GM12878 (cell line): ENCODE measurements at regions not wholly inside any gene's neighbourhood (a gene's known extent, or its start where the extent isn't known, plus 50 kb on each side); places are given as distances from the start of the nearest gene placed in this dataset.

Source experiments
- ATAC-seq: fragments of 200-7000 bp; cut with Tn5 transposase; 3 replicates; pipeline ENCODE4 v1.9.1; 2020; ENCODE audit warnings: mild to moderate bottlenecking, moderate library complexity
- BruUV-seq: library from RNA; stranded (reverse); fragments of 400-500 nt; replicated peaks from 2 replicates; lab custom pipeline; 2021; lab: Mats Ljungman, UMichigan
- CTCF ChIA-PET: fragments of 300-600 bp; sonication (Branson Sonifier 250); formaldehyde crosslinking; extraction: SDS; loops from one replicate; lab custom pipeline; 2021; ENCODE audit warnings: inconsistent platforms; lab: Yijun Ruan, JAX
- POLR2A ChIA-PET: fragments of 350-600 bp; formaldehyde crosslinking; extraction: SDS; loops from one replicate; lab custom pipeline; 2021; ENCODE audit warnings: inconsistent platforms; lab: Charles Lee
- RAD21 ChIA-PET: fragments of 300-600 bp; sonication (Branson Sonifier 250); formaldehyde crosslinking; loops from one replicate; lab custom pipeline; 2023; ENCODE audit warnings: antibody characterized with exemption; ENCODE audit not compliant: unreplicated experiment; lab: Charles Lee
- SMC1A ChIA-PET: fragments of 300-600 bp; sonication (Branson Sonifier 250); formaldehyde crosslinking; loops from one replicate; lab custom pipeline; 2023; ENCODE audit not compliant: unreplicated experiment, uncharacterized antibody; lab: Charles Lee
- DNase-seq: peaks from one replicate; pipeline ENCODE4 v3.0.0-alpha.2; 2011; ENCODE audit warnings: low read depth, low spot score
- FAIRE-seq: peaks from 3 replicates; lab custom pipeline; 2011; peaks lifted over from hg19 to GRCh38; lab: Jason Lieb, UNC
- H2AFZ ChIP-seq: 2 replicates; pipeline ENCODE4 v1.6.0; 2011; ENCODE audit warnings: low read depth, low read length, control low read depth; ENCODE audit not compliant: control insufficient read depth
- H3K27ac ChIP-seq: 2 replicates; pipeline ENCODE4 v1.5.1; 2011; ENCODE audit warnings: control low read depth; ENCODE audit not compliant: control insufficient read depth, insufficient read depth
- H3K27me3 ChIP-seq, 2 experiments: replicated peaks in 1 of 2; 2 replicates each; pipeline versions ENCODE4 v1.6.0 to v1.6.1; 2011; ENCODE audit warnings: low read length in 1 of 2; ENCODE audit not compliant: control insufficient read depth in 2 of 2, insufficient read depth in 2 of 2
- H3K36me3 ChIP-seq, 2 experiments: 2 replicates each; pipeline ENCODE4 v1.5.1; 2011; ENCODE audit warnings: low read length in 1 of 2; ENCODE audit not compliant: control insufficient read depth in 2 of 2, insufficient read depth in 2 of 2
- H3K4me1 ChIP-seq: 2 replicates; pipeline ENCODE4 v1.6.1; 2011; ENCODE audit warnings: mild to moderate bottlenecking, low read length, moderate library complexity, mixed read lengths; ENCODE audit not compliant: control insufficient read depth, insufficient read depth
- H3K4me2 ChIP-seq: 2 replicates; pipeline ENCODE4 v1.6.0; 2011; ENCODE audit warnings: control low read depth; ENCODE audit not compliant: control insufficient read depth, insufficient read depth
- H3K4me3 ChIP-seq: fragments of 200-600 bp; sonication (generic); 2 replicates; pipeline ENCODE4 v1.5.1; 2016
- H3K79me2 ChIP-seq: 2 replicates; pipeline ENCODE4 v1.6.0; 2011; ENCODE audit warnings: low read length; ENCODE audit not compliant: control insufficient read depth, insufficient read depth
- H3K9ac ChIP-seq: 2 replicates; pipeline ENCODE4 v1.8.0; 2011; ENCODE audit warnings: low read length, control low read depth, mixed read lengths; ENCODE audit not compliant: control insufficient read depth, insufficient read depth
- H3K9me3 ChIP-seq: replicated peaks from 3 replicates; pipeline ENCODE4 v1.5.1; 2011; ENCODE audit warnings: mild to moderate bottlenecking, low read length; ENCODE audit not compliant: control insufficient read depth, insufficient read depth
- H4K20me1 ChIP-seq: 2 replicates; pipeline ENCODE4 v1.6.0; 2011; ENCODE audit not compliant: control insufficient read depth, insufficient read depth
- CBFB ChIP-seq: IDR thresholded peaks from 2 replicates; pipeline ENCODE4 v1.6.1; 2016; ENCODE audit warnings: antibody characterized with exemption, low read depth
- IKZF1 ChIP-seq: fragments of 450-650 bp; conservative IDR thresholded peaks from 2 replicates; pipeline ENCODE4 v1.6.1; 2017; ENCODE audit warnings: antibody characterized with exemption, mild to moderate bottlenecking
- IKZF2 ChIP-seq, 2 experiments: fragments of 450-650 bp; IDR thresholded peaks; 2 replicates each; pipeline ENCODE4 v1.6.1; 2017; ENCODE audit warnings: mild to moderate bottlenecking in 2 of 2, moderate library complexity in 2 of 2
- JUNB ChIP-seq: IDR thresholded peaks from 2 replicates; pipeline ENCODE4 v1.6.1; 2016; ENCODE audit warnings: antibody characterized with exemption, mild to moderate bottlenecking
- KLF5 ChIP-seq: fragments of 450-650 bp; IDR thresholded peaks from 2 replicates; pipeline ENCODE4 v1.6.1; 2014; ENCODE audit warnings: mild to moderate bottlenecking; ENCODE audit not compliant: partially characterized antibody
- MXI1 ChIP-seq: fragments of 150-350 bp; IDR thresholded peaks from 2 replicates; pipeline ENCODE4 v1.6.1; 2011; ENCODE audit warnings: low read depth, mild to moderate bottlenecking, inconsistent platforms, low read length, improper control_type of control experiment
- MYC ChIP-seq: IDR thresholded peaks from 2 replicates; pipeline ENCODE4 v1.6.1; 2011; ENCODE audit warnings: mild to moderate bottlenecking, low read length, moderate library complexity, inconsistent platforms; ENCODE audit not compliant: insufficient read depth, insufficient replicate concordance, insufficient read length, severe bottlenecking
- PAX8 ChIP-seq: fragments of 450-650 bp; IDR thresholded peaks from 2 replicates; pipeline ENCODE4 v1.6.1; 2017; ENCODE audit warnings: mild to moderate bottlenecking, moderate library complexity
- RCOR1 ChIP-seq: conservative IDR thresholded peaks from 2 replicates; pipeline ENCODE4 v1.6.1; 2012; ENCODE audit warnings: low read depth, low read length, improper control_type of control experiment
- SIN3A ChIP-seq: IDR thresholded peaks from 2 replicates; pipeline ENCODE4 v1.6.1; 2012; ENCODE audit warnings: low read depth, low read length, improper control_type of control experiment
- ZBED1 ChIP-seq: IDR thresholded peaks from 2 replicates; pipeline ENCODE4 v1.6.1; 2016; ENCODE audit warnings: borderline replicate concordance
- ZZZ3 ChIP-seq: IDR thresholded peaks from 2 replicates; pipeline ENCODE4 v1.6.1; 2011; ENCODE audit warnings: low read depth; ENCODE audit not compliant: control insufficient read depth, insufficient read length
- WGBS: methylation state at CpG from one replicate; pipeline ENCODE4 v1.1.6; 2016; ENCODE audit warnings: low lambda C conversion rate; ENCODE audit not compliant: insufficient replicate concordance, insufficient coverage; ENCODE audit errors: missing lambda C conversion rate; 5-methylcytosine and 5-hydroxymethylcytosine counted together
- in situ Hi-C: fragments of 300-500 bp; cut with MboI; formaldehyde crosslinking; loops from 9 replicates; pipeline ENCODE4 v1.14.3; 2018; ENCODE audit warnings: mixed read lengths
- intact Hi-C: fragments of 100-400 bp; cut with micrococcal nuclease; formaldehyde crosslinking; loops from one replicate; pipeline ENCODE4 v1.14.2; 2022; ENCODE audit not compliant: unreplicated experiment
- TF ChIP-seq, protein P1 (sequence below): fragments of 450-650 bp; IDR thresholded peaks from 2 replicates; pipeline ENCODE4 v1.6.1; 2017; ENCODE audit warnings: mild to moderate bottlenecking
- TF ChIP-seq, protein P2 (sequence below), 3 experiments: IDR thresholded peaks in 2 of 3; conservative IDR thresholded peaks in 1 of 3; 2 replicates each; pipeline ENCODE4 v1.5.1; 2011; ENCODE audit warnings: low read depth in 3 of 3, low read length in 3 of 3, mild to moderate bottlenecking in 3 of 3, control low read depth in 2 of 3, moderate library complexity in 2 of 3, inconsistent platforms in 1 of 3, mixed read lengths in 1 of 3; ENCODE audit not compliant: control insufficient read depth in 2 of 3, insufficient read depth in 1 of 3; ENCODE audit errors: extremely low read depth in 1 of 3
- TF ChIP-seq, protein P3 (sequence below): fragments of 450-650 bp; IDR thresholded peaks from 2 replicates; pipeline ENCODE4 v1.6.1; 2017; ENCODE audit warnings: mild to moderate bottlenecking, moderate library complexity
- TF ChIP-seq, protein P4 (sequence below): fragments of 450-650 bp; conservative IDR thresholded peaks from 2 replicates; pipeline ENCODE4 v1.6.1; 2017; ENCODE audit warnings: mild to moderate bottlenecking, moderate library complexity

DNA sequence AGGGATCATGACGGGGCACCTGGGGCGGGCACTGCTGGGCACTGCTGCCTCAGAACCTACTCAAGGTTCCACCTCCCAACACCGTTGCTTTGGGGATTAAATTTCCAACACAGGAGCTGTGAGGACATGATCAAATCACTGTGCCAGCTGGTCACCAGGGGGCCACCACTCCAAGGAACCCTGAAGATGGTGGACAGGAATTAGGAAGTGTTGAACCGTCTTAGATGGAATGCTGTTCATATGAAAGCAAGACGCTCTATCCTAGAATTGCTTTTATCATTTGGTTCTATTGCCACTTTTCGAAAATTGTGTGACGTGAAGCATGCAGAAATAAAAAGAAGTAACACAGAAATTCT lies 140.3 kb downstream of the DLL1 start:
- H3K27me3 ChIP-seq = peaks cover 0 to 3% of the 10 kb centered on the region in 2 experiments; a peak in 1 of 4 replicates
- no TSS peak for BruUV-seq
- FAIRE-seq = no peak
- ATAC-seq = no peak
- WGBS = 47% methylated on average over 7 of the region's 7 CpGs
- no peaks in the 10 kb centered on the region for H3K4me1 ChIP-seq
- intact Hi-C loops (no loop called here), in situ Hi-C loops (no loop called here)
- CTCF ChIA-PET = no interaction called here
- no peaks in the 10 kb centered on the region for H3K36me3 ChIP-seq
- RAD21 ChIA-PET = no interaction called here
- no peak for DNase-seq
- no peak overlapping the region for H3K9ac ChIP-seq
- no peak overlapping the region for H3K4me3 ChIP-seq
- POLR2A ChIA-PET = no interaction called here
- no peaks in the 10 kb centered on the region for H4K20me1 ChIP-seq
- H3K9me3 ChIP-seq = no peaks in the 10 kb centered on the region; the same call in 2 of the 3 replicates
- no peak overlapping the region for H3K27ac ChIP-seq
- H2AFZ ChIP-seq = no peak overlapping the region
- H3K79me2 ChIP-seq = no peaks in the 10 kb centered on the region
- no peak overlapping the region for H3K4me2 ChIP-seq
- SMC1A ChIA-PET = no interaction called here
- TF ChIP-seq RCOR1 (no peak), SIN3A (no peak), CBFB (no peak), IKZF2 (IDR thresholded peaks at IDR 0.05) (no peak), ZBED1 (no peak), IKZF1 (no peak), MYC (no peak), PAX8 (no peak), KLF5 (no peak), JUNB (no peak), MXI1 (no peak), ZZZ3 (no peak)
- TF ChIP-seq, protein P1, sequence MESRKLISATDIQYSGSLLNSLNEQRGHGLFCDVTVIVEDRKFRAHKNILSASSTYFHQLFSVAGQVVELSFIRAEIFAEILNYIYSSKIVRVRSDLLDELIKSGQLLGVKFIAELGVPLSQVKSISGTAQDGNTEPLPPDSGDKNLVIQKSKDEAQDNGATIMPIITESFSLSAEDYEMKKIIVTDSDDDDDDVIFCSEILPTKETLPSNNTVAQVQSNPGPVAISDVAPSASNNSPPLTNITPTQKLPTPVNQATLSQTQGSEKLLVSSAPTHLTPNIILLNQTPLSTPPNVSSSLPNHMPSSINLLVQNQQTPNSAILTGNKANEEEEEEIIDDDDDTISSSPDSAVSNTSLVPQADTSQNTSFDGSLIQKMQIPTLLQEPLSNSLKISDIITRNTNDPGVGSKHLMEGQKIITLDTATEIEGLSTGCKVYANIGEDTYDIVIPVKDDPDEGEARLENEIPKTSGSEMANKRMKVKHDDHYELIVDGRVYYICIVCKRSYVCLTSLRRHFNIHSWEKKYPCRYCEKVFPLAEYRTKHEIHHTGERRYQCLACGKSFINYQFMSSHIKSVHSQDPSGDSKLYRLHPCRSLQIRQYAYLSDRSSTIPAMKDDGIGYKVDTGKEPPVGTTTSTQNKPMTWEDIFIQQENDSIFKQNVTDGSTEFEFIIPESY = no peak
- TF ChIP-seq, protein P2, sequence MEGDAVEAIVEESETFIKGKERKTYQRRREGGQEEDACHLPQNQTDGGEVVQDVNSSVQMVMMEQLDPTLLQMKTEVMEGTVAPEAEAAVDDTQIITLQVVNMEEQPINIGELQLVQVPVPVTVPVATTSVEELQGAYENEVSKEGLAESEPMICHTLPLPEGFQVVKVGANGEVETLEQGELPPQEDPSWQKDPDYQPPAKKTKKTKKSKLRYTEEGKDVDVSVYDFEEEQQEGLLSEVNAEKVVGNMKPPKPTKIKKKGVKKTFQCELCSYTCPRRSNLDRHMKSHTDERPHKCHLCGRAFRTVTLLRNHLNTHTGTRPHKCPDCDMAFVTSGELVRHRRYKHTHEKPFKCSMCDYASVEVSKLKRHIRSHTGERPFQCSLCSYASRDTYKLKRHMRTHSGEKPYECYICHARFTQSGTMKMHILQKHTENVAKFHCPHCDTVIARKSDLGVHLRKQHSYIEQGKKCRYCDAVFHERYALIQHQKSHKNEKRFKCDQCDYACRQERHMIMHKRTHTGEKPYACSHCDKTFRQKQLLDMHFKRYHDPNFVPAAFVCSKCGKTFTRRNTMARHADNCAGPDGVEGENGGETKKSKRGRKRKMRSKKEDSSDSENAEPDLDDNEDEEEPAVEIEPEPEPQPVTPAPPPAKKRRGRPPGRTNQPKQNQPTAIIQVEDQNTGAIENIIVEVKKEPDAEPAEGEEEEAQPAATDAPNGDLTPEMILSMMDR (IDR thresholded peaks at IDR 0.05 in 2 of 3, conservative IDR thresholded peaks at IDR 0.05 in 1 of 3; ENCODE audit: control insufficient read depth in 2 of 3, extremely low read depth in 1 of 3, insufficient read depth in 1 of 3, low read depth in 3 of 3, low read length in 3 of 3) = no peak
- TF ChIP-seq, protein P3, sequence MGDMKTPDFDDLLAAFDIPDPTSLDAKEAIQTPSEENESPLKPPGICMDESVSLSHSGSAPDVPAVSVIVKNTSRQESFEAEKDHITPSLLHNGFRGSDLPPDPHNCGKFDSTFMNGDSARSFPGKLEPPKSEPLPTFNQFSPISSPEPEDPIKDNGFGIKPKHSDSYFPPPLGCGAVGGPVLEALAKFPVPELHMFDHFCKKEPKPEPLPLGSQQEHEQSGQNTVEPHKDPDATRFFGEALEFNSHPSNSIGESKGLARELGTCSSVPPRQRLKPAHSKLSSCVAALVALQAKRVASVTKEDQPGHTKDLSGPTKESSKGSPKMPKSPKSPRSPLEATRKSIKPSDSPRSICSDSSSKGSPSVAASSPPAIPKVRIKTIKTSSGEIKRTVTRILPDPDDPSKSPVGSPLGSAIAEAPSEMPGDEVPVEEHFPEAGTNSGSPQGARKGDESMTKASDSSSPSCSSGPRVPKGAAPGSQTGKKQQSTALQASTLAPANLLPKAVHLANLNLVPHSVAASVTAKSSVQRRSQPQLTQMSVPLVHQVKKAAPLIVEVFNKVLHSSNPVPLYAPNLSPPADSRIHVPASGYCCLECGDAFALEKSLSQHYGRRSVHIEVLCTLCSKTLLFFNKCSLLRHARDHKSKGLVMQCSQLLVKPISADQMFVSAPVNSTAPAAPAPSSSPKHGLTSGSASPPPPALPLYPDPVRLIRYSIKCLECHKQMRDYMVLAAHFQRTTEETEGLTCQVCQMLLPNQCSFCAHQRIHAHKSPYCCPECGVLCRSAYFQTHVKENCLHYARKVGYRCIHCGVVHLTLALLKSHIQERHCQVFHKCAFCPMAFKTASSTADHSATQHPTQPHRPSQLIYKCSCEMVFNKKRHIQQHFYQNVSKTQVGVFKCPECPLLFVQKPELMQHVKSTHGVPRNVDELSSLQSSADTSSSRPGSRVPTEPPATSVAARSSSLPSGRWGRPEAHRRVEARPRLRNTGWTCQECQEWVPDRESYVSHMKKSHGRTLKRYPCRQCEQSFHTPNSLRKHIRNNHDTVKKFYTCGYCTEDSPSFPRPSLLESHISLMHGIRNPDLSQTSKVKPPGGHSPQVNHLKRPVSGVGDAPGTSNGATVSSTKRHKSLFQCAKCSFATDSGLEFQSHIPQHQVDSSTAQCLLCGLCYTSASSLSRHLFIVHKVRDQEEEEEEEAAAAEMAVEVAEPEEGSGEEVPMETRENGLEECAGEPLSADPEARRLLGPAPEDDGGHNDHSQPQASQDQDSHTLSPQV = no peak
- TF ChIP-seq, protein P4, sequence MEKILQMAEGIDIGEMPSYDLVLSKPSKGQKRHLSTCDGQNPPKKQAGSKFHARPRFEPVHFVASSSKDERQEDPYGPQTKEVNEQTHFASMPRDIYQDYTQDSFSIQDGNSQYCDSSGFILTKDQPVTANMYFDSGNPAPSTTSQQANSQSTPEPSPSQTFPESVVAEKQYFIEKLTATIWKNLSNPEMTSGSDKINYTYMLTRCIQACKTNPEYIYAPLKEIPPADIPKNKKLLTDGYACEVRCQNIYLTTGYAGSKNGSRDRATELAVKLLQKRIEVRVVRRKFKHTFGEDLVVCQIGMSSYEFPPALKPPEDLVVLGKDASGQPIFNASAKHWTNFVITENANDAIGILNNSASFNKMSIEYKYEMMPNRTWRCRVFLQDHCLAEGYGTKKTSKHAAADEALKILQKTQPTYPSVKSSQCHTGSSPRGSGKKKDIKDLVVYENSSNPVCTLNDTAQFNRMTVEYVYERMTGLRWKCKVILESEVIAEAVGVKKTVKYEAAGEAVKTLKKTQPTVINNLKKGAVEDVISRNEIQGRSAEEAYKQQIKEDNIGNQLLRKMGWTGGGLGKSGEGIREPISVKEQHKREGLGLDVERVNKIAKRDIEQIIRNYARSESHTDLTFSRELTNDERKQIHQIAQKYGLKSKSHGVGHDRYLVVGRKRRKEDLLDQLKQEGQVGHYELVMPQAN = no peak
